ENCODE measurements at regions not wholly inside any gene's neighbourhood (a gene's known extent, or its start where the extent isn't known, plus 50 kb on each side); places are given as distances from the start of the nearest gene placed in this dataset.
A peak's percentile ranks its signal among the peaks of the same experiment; 100 is the strongest.

GRCh38 chr1:56434740-56435139, 144.6 kb downstream of the PLPP3 start:
- H2BK120ac ChIP-seq (ENCODE audit: insufficient read depth, low read length, poor library complexity) = no peak overlapping the region
- H3K79me1 ChIP-seq (ENCODE audit: low read length) = peaks cover 28% of the 10 kb centered on the region
- no peaks in the 10 kb centered on the region for H3K36me3 ChIP-seq (ENCODE audit: control insufficient read depth in 1 of 2, insufficient read depth in 2 of 2, low read length in 2 of 2)
- no peaks in the 10 kb centered on the region for H3K27me3 ChIP-seq (ENCODE audit: insufficient read depth, low read length)
- no peak overlapping the region for H2BK12ac ChIP-seq (ENCODE audit: low read length)
- H3K79me2 ChIP-seq (ENCODE audit: control insufficient read depth, insufficient read depth, low read length, poor library complexity) = peaks cover 1% of the 10 kb centered on the region
- no peak overlapping the region for H4K8ac ChIP-seq (ENCODE audit: low read depth, low read length)
- H3K23ac ChIP-seq (ENCODE audit: low read length) = no peak overlapping the region
- H3K9ac ChIP-seq (ENCODE audit: low read length) = no peak overlapping the region
- no peak overlapping the region for H2BK5ac ChIP-seq (ENCODE audit: low read depth, low read length, poor library complexity)
- no peaks in the 10 kb centered on the region for H3K9me3 ChIP-seq (ENCODE audit: insufficient read depth, low read depth, low read length)
- no peak overlapping the region for H3K18ac ChIP-seq (ENCODE audit: low read length)
- WGBS (ENCODE audit: extremely low coverage, insufficient coverage, insufficient read length) = no CpG with 5 or more reads among the region's 4 CpGs
- no peak overlapping the region for H3K27ac ChIP-seq (ENCODE audit: low read depth, low read length)
- no peak overlapping the region for H2AFZ ChIP-seq (ENCODE audit: insufficient read depth, low read length, poor library complexity)
- no peak overlapping the region for H3K14ac ChIP-seq (ENCODE audit: low read length)
- no peak overlapping the region for H3K4ac ChIP-seq (ENCODE audit: low read depth, low read length)
- H3K4me1 ChIP-seq (ENCODE audit: control insufficient read depth in 1 of 2, insufficient read depth in 2 of 2, low read length in 2 of 2) = peaks cover 26 to 51% of the 10 kb centered on the region in 2 experiments
- H3K4me2 ChIP-seq (ENCODE audit: low read length) = no peak overlapping the region
- H3K4me3 ChIP-seq (ENCODE audit: low read depth, low read length) = no peak overlapping the region
- no peak overlapping the region for H4K12ac ChIP-seq (ENCODE audit: low read depth, low read length)
- no peak overlapping the region for H4K91ac ChIP-seq (ENCODE audit: low read depth, low read length)
- no peak overlapping the region for H2AK5ac ChIP-seq (ENCODE audit: low read length)
- DNase-seq = no peak

- no peaks in the 10 kb centered on the region for H3K9me3 ChIP-seq (ENCODE audit: insufficient read depth, low read depth, low read length)
- H4K8ac ChIP-seq (ENCODE audit: low read depth, low read length) = no peak overlapping the region
- no peak overlapping the region for H2AFZ ChIP-seq (ENCODE audit: insufficient read depth, low read length, poor library complexity)
- no peak overlapping the region for H3K27ac ChIP-seq (ENCODE audit: low read depth, low read length)
- H3K79me2 ChIP-seq (ENCODE audit: control insufficient read depth, insufficient read depth, low read length, poor library complexity) = peaks cover 1% of the 10 kb centered on the region
- no peak overlapping the region for H3K4me3 ChIP-seq (ENCODE audit: low read depth, low read length)
- no peak overlapping the region for H2AK5ac ChIP-seq (ENCODE audit: low read length)
- peak overlapping the region; percentile 35 for H2BK120ac ChIP-seq (ENCODE audit: insufficient read depth, low read length, poor library complexity)
- H3K4ac ChIP-seq (ENCODE audit: low read depth, low read length) = no peak overlapping the region
- no peak overlapping the region for H2BK5ac ChIP-seq (ENCODE audit: low read depth, low read length, poor library complexity)
- H4K91ac ChIP-seq (ENCODE audit: low read depth, low read length) = no peak overlapping the region
- no peak overlapping the region for H3K18ac ChIP-seq (ENCODE audit: low read length)
- no peak overlapping the region for H2BK12ac ChIP-seq (ENCODE audit: low read length)
- no peaks in the 10 kb centered on the region for H3K27me3 ChIP-seq (ENCODE audit: insufficient read depth, low read length)
- no peak overlapping the region for H3K23ac ChIP-seq (ENCODE audit: low read length)
- no peak overlapping the region for H4K12ac ChIP-seq (ENCODE audit: low read depth, low read length)
- peaks cover 23% of the 10 kb centered on the region for H3K79me1 ChIP-seq (ENCODE audit: low read length)
- H3K4me2 ChIP-seq (ENCODE audit: low read length) = no peak overlapping the region
- no peak overlapping the region for H3K9ac ChIP-seq (ENCODE audit: low read length)
- peaks cover 26 to 49% of the 10 kb centered on the region in 2 experiments for H3K4me1 ChIP-seq (ENCODE audit: control insufficient read depth in 1 of 2, insufficient read depth in 2 of 2, low read length in 2 of 2)
- no peak overlapping the region for H3K14ac ChIP-seq (ENCODE audit: low read length)
- no peaks in the 10 kb centered on the region for H3K36me3 ChIP-seq (ENCODE audit: control insufficient read depth in 1 of 2, insufficient read depth in 2 of 2, low read length in 2 of 2)
- DNase-seq = peak in 1 of 2 donors; percentile 62
- WGBS (ENCODE audit: extremely low coverage, insufficient coverage, insufficient read length) = no CpG with 5 or more reads among the region's 5 CpGs
These were observed 145.3 kb downstream of the PLPP3 start for GRCh38 chr1:56434025-56434424.

- Histone ChIP-seq H4K8ac (ENCODE audit: low read depth, low read length) (peak overlapping the region; percentile 64), H3K27ac (ENCODE audit: low read depth, low read length) (peak overlapping the region; percentile 29), H4K12ac (ENCODE audit: low read depth, low read length) (no peak overlapping the region), H3K4ac (ENCODE audit: low read depth, low read length) (peak overlapping the region; percentile 20), H2BK5ac (ENCODE audit: low read depth, low read length, poor library complexity) (peak overlapping the region; percentile 51), H3K4me2 (ENCODE audit: low read length) (no peak overlapping the region), H2BK12ac (ENCODE audit: low read length) (peak overlapping the region; percentile 88), H3K9me3 (ENCODE audit: insufficient read depth, low read depth, low read length) (no peaks in the 10 kb centered on the region), H2BK120ac (ENCODE audit: insufficient read depth, low read length, poor library complexity) (peak overlapping the region; percentile 83), H3K79me1 (ENCODE audit: low read length) (peaks cover 23% of the 10 kb centered on the region), H3K9ac (ENCODE audit: low read length) (no peak overlapping the region), H3K14ac (ENCODE audit: low read length) (peak overlapping the region; percentile 85), H3K18ac (ENCODE audit: low read length) (peak overlapping the region; percentile 79), H4K91ac (ENCODE audit: low read depth, low read length) (peak overlapping the region; percentile 85), H2AFZ (ENCODE audit: insufficient read depth, low read length, poor library complexity) (no peak overlapping the region), H3K4me3 (ENCODE audit: low read depth, low read length) (no peak overlapping the region), H3K79me2 (ENCODE audit: control insufficient read depth, insufficient read depth, low read length, poor library complexity) (peaks cover 1% of the 10 kb centered on the region), H3K23ac (ENCODE audit: low read length) (no peak overlapping the region), H2AK5ac (ENCODE audit: low read length) (peak overlapping the region; percentile 42), H3K36me3 (ENCODE audit: control insufficient read depth in 1 of 2, insufficient read depth in 2 of 2, low read length in 2 of 2) (no peaks in the 10 kb centered on the region), H3K4me1 (ENCODE audit: control insufficient read depth in 1 of 2, insufficient read depth in 2 of 2, low read length in 2 of 2) (peaks cover 26 to 47% of the 10 kb centered on the region in 2 experiments), H3K27me3 (ENCODE audit: insufficient read depth, low read length) (no peaks in the 10 kb centered on the region)
- DNase-seq = no peak
- WGBS (ENCODE audit: extremely low coverage, insufficient coverage, insufficient read length) = no CpG with 5 or more reads among the region's 4 CpGs
These were observed 146.2 kb downstream of the PLPP3 start for GRCh38 chr1:56433056-56433577.

- Histone ChIP-seq H2BK12ac (ENCODE audit: low read length) (peak overlapping the region; percentile 88), H3K4ac (ENCODE audit: low read depth, low read length) (peak overlapping the region; percentile 20), H3K36me3 (ENCODE audit: control insufficient read depth in 1 of 2, insufficient read depth in 2 of 2, low read length in 2 of 2) (no peaks in the 10 kb centered on the region), H2AK5ac (ENCODE audit: low read length) (peak overlapping the region; percentile 59), H3K14ac (ENCODE audit: low read length) (peak overlapping the region; percentile 85), H3K27me3 (ENCODE audit: insufficient read depth, low read length) (no peaks in the 10 kb centered on the region), H4K91ac (ENCODE audit: low read depth, low read length) (peak overlapping the region; percentile 85), H3K27ac (ENCODE audit: low read depth, low read length) (peak overlapping the region; percentile 29), H3K18ac (ENCODE audit: low read length) (peak overlapping the region; percentile 79), H3K4me3 (ENCODE audit: low read depth, low read length) (no peak overlapping the region), H2BK5ac (ENCODE audit: low read depth, low read length, poor library complexity) (peak overlapping the region; percentile 51), H3K23ac (ENCODE audit: low read length) (no peak overlapping the region), H4K12ac (ENCODE audit: low read depth, low read length) (no peak overlapping the region), H3K79me2 (ENCODE audit: control insufficient read depth, insufficient read depth, low read length, poor library complexity) (peaks cover 1% of the 10 kb centered on the region), H3K79me1 (ENCODE audit: low read length) (peaks cover 23% of the 10 kb centered on the region), H4K8ac (ENCODE audit: low read depth, low read length) (peak overlapping the region; percentile 64), H3K4me1 (ENCODE audit: control insufficient read depth in 1 of 2, insufficient read depth in 2 of 2, low read length in 2 of 2) (peaks cover 25 to 41% of the 10 kb centered on the region in 2 experiments), H2BK120ac (ENCODE audit: insufficient read depth, low read length, poor library complexity) (peak overlapping the region; percentile 83), H2AFZ (ENCODE audit: insufficient read depth, low read length, poor library complexity) (peak overlapping the region; percentile 13), H3K9ac (ENCODE audit: low read length) (no peak overlapping the region), H3K4me2 (ENCODE audit: low read length) (no peak overlapping the region), H3K9me3 (ENCODE audit: insufficient read depth, low read depth, low read length) (no peaks in the 10 kb centered on the region)
- DNase-seq = no peak
- WGBS (ENCODE audit: extremely low coverage, insufficient coverage, insufficient read length) = no CpG with 5 or more reads among the region's 8 CpGs
These were observed 147.0 kb downstream of the PLPP3 start for GRCh38 chr1:56432166-56432971.

All from trophoblast cell (in vitro differentiated cells and primary cell).